Thyroid gland (tissue), 4 donors: ENCODE measurements at regions not wholly inside any gene's neighbourhood (a gene's known extent, or its start where the extent isn't known, plus 50 kb on each side); places are given as distances from the start of the nearest gene placed in this dataset.

Experiments used
- POLR2A ChIP-seq, 2 donors: fragments of 450-650 bp; IDR thresholded peaks; one replicate each; pipeline ENCODE4 v1.6.1; 2017; ENCODE audit warnings: antibody characterized with exemption in 2 of 2, mild to moderate bottlenecking in 2 of 2, moderate library complexity in 1 of 2
- TF ChIP-seq, protein P1 (sequence below), 6 experiments: fragments of 200-600 bp in 3 of 6; fragments of 450-650 bp in 3 of 6; sonication (generic) in 3 of 6; IDR thresholded peaks; one replicate each; pipeline ENCODE4 v1.5.1; 2016 to 2019; ENCODE audit warnings: antibody characterized with exemption in 6 of 6, mild to moderate bottlenecking in 2 of 6, inconsistent platforms in 1 of 6, moderate library complexity in 1 of 6

DNA sequence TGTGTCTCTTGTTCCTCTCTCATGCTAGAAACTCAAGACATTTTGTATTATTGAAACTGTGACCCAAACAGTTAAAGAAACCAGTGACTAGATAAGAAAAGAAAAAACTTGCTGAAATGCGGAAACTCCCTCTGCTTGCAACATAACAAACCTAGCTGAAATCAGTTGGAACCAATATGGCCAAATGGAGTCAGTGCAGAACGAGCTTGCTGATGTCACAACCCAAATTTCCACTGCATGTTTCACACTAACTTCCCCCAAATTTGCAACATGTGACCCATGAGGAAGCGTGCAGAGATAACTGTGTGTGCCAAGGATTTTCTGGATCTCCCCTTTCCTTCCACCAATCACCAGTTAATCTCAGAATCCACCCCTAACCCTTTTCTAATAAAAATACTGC, 208.0 kb downstream of the DLEU7 start:
- TF ChIP-seq, protein P1, sequence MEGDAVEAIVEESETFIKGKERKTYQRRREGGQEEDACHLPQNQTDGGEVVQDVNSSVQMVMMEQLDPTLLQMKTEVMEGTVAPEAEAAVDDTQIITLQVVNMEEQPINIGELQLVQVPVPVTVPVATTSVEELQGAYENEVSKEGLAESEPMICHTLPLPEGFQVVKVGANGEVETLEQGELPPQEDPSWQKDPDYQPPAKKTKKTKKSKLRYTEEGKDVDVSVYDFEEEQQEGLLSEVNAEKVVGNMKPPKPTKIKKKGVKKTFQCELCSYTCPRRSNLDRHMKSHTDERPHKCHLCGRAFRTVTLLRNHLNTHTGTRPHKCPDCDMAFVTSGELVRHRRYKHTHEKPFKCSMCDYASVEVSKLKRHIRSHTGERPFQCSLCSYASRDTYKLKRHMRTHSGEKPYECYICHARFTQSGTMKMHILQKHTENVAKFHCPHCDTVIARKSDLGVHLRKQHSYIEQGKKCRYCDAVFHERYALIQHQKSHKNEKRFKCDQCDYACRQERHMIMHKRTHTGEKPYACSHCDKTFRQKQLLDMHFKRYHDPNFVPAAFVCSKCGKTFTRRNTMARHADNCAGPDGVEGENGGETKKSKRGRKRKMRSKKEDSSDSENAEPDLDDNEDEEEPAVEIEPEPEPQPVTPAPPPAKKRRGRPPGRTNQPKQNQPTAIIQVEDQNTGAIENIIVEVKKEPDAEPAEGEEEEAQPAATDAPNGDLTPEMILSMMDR (IDR thresholded peaks at IDR 0.05) = no peak
- TF ChIP-seq POLR2A (IDR thresholded peaks at IDR 0.05) = no peak
